ENCODE measurements at regions not wholly inside any gene's neighbourhood (a gene's known extent, or its start where the extent isn't known, plus 50 kb on each side); places are given as distances from the start of the nearest gene placed in this dataset.

DNA sequence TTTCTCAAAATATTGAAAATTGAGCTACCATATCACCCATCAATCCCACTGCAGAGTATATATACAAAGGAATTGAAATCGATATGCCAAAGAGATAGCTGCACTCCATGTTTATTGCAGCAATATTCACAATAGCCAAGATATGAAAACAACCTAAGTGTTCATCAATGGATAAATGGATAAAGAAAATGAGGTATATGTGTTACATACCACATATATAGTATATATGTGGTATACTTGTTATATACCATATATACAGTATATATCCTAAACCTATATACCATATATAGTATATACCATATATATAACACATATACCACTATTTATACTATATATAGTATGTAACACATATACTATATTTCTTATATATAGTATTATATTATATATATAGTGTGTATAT is 313.3 kb downstream of the ZNF608 start:
- DNase-seq (ENCODE audit: low read depth, low spot score): no peak

GRCh38 chr5:124421584-124421983 is 324.9 kb downstream of the ZNF608 start:
- DNase-seq (ENCODE audit: low read depth, low spot score): no peak

DNA sequence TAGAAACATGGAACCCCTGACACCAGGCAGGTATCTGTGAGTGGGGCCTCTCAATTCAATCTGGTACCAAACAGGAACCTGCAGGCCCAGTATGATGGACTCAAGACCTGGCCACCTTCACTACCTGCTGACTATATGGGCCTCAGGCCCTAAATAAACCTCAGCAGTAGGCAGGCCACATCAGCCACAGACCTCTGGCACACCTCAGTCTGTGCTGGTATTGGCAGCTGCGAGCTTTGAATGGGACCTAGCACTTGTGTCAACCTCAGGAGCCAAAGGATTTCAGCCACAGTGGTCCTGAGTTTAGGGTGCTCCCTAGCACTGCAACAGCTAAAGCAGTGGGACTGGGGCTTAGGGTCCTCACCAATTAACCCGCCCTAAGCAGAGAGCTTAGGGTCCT is 325.5 kb downstream of the ZNF608 start:
- no peak for DNase-seq (ENCODE audit: low read depth, low spot score)

GRCh38 chr5:124419531-124419930 is 326.9 kb downstream of the ZNF608 start:
- DNase-seq (ENCODE audit: low read depth, low spot score): no peak

DNA sequence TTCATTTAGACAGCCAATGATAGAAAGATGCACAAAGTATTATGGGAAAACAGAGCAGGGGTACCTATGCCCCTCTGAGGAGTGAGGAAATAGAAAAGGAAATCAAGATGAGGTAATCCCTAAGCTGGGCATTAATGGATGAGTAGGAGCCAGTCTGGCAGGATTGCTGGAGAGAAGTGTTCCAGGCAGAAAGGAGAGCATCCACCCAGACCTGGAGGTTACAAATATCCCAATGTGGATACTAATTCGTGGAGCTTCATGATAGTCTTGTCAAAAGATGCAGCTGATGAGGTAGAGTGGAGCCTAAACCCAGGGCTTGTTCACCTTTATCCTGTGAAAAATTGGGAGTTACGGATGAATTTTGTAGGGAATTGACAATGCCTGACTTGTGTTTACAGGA is 328.0 kb downstream of the ZNF608 start:
- DNase-seq (ENCODE audit: low read depth, low spot score): no peak

DNA sequence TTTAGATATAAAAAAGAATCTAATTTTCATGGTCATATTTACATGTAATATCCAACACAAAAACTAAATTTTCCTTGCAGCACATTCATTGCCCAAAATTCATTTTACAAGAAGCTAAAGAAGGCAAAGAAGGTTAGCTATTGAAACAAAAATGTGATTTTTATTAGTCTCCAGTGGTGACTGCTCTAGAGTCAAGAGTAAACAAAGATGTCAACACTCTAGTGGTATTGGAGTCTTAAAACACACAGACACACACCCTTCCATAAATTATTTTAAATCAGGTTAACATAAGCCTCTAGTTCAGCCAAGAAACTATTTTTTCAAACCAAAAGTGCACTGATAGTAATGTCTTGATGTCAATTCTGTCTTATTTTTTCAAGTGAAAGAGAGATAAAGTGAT is 329.2 kb downstream of the ZNF608 start:
- no peak for DNase-seq (ENCODE audit: low read depth, low spot score)

DNA sequence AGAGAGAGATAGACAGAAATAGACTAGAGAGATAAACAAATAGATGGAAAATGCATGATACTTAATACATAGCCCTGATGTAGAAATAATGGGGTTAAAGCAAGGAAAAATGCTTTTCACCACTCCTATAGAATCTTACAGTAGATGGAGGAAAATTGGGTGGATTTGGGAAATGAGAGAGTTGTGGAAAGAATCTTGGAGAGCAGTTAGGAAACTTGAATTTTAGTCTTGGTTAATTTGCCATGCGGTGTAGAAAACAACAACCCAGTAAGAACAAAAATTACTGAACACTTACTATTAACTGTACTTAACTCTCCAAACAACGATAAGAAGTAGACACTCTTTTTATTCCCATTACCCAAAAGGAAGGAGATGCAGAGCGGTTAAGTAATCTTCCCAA is 329.8 kb downstream of the ZNF608 start:
- DNase-seq (ENCODE audit: low read depth, low spot score): no peak

GRCh38 chr5:124414973-124415372 is 331.5 kb downstream of the ZNF608 start:
- DNase-seq (ENCODE audit: low read depth, low spot score): no peak

DNA sequence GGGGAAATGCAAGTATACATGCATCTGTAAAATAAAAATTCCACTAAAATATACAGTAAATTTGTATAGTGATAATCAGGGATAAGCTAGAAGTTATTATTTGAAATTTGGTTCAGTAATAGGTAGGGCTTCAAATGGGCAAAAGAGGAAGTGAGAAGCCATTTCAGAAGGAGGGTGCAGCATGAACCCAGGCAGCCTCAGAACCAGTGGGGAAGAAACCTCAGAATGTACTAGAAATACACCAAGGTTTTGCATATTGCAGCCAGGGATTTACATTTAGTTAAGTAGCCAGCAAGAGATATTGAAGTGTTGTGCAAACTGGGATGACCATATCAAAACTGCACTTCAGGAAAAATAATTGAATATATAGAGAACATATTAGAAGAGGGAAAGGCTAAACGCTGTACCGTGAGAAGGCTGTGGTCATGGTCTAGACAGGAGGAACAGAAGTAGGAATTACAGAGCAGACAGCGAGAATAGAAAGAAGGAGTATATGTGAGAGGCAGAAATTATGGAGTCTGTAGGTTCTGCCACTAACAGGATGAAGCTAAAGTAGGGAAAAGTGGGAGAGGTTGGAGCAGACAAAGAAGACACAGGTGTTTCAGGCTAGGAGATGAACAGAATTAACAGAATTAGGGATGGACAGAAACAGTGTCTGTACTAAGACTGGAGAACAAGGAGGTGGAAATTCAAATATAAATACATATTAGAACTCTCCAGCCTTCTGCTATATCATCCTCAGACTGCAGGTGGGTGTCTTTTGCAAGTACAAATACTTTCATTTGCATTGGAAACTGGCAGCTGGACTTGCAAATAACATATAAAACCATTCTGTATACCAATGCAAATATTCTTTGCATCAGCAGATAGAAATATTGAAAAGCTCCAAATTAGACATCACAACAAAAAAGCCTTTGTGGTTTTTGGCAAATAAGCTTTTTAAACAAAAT is 335.6 kb downstream of the ZNF608 start:
- peak; percentile 13 for DNase-seq (ENCODE audit: low read depth, low spot score)

DNA sequence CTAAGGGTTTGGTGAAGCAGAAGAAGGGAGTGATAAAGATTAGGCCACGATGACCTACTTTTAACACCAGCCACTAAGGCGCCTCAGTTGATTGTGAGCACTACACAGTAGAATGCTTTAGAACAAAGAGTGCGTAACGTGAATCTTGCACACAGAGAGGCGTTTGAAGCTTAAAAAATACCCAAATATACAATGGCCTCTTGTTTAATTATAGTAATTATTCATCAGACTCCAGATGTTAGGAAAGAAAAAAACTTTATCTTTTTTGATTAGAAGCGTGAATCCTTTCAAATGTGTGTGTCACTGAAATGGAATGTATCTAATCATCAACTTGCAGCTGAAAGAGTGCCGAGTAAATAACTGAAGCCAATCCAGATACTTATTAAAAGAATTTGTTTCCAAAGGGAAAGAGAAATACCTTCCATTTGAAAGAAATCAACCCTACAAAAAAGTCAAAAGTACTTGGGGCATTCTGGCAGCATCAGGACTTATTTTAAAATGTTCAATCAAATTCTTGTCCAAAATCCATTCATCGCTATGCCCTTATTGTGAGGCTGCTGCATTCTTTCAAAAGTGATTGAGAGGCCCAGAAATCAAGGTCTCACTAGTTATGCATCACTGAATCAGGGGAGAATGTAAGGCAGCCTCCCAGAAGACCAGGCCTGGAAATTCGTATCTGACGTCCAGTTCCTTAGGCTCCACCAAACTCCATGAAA is 337.5 kb downstream of the ZNF608 start:
- peak; percentile 76 for DNase-seq (ENCODE audit: low read depth, low spot score)

- no peak for DNase-seq (ENCODE audit: low read depth, low spot score)
These were observed 341.6 kb downstream of the ZNF608 start for GRCh38 chr5:124404796-124405195.

- DNase-seq (ENCODE audit: low read depth, low spot score): no peak
These were observed 343.2 kb downstream of the ZNF608 start for GRCh38 chr5:124403281-124403680.

GRCh38 chr5:124402144-124402581 is 344.3 kb downstream of the ZNF608 start:
- peak; percentile 58 for DNase-seq (ENCODE audit: low read depth, low spot score)

DNA sequence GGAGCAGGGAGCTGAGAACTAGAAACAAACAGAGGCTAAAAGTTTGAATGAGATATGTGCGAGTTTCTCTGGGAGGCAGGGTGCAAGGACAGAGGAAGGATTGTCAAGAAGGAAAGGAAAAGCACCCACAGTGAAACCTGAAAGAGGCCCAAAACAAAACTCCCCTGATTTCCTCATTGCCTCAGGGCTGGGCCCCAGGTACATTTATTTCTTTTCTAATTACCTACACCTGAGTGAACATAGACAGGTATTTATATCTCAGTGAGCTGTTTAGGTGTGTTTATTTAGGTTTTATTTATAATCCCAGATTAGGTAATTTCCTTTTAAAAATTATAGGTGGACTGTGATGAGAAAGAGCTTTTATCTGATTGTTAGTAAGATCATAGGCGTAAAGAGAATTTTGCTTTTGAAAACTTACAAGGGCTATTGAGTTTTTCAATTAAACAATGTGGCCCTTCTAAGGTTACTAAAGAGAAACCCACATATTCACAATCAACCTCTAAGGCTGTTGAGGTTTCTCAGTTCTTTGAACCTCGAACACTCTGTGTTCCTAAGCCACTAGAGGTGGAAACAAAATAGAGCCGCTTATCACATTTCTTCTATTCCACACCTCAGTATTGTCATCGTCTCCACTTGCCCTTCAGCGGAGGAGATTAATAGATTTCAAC is 344.8 kb downstream of the ZNF608 start:
- no peak for DNase-seq (ENCODE audit: low read depth, low spot score)

GRCh38 chr5:124399426-124399961 is 346.9 kb downstream of the ZNF608 start:
- DNase-seq (ENCODE audit: low read depth, low spot score): peak; percentile 63

GRCh38 chr5:124398460-124398859 is 348.0 kb downstream of the ZNF608 start:
- no peak for DNase-seq (ENCODE audit: low read depth, low spot score)

DNA sequence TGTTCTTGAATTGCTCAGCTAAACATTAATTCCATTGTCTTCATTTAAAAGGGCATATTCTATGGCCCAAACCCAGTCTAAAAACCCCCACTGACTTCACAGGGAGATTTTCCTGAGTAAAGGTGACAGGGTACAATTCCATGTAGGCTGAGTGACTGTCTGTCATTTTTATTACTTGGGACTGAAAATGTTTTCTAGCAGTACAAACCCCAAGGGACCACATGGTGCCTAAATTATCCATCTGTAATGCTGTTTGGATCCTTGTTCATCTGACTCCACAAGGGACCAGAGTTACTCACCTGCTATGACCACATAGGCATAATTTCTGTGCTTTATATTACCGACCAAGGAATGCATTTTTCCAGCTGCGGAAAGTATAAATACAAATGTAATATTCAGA is 349.1 kb downstream of the ZNF608 start:
- DNase-seq (ENCODE audit: low read depth, low spot score): no peak

DNA sequence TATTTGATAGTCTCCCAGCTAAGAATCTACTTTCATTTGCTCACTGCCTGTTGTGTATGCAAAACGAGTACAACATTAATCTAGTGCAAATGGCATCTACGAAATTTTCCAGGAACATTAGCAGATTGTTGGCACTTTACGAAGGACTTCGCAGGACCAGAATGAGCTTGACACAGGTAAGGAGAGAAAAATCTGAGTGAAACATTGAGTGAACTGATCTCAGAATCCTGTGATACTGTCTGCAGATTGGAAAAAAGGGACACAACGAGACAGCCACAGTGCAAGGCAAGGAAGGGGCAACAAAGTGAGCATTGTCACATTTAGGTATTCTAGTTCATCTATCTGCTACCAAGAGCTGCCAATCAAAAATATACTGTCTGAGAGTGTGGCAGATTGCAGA is 350.5 kb downstream of the ZNF608 start:
- no peak for DNase-seq (ENCODE audit: low read depth, low spot score)

DNA sequence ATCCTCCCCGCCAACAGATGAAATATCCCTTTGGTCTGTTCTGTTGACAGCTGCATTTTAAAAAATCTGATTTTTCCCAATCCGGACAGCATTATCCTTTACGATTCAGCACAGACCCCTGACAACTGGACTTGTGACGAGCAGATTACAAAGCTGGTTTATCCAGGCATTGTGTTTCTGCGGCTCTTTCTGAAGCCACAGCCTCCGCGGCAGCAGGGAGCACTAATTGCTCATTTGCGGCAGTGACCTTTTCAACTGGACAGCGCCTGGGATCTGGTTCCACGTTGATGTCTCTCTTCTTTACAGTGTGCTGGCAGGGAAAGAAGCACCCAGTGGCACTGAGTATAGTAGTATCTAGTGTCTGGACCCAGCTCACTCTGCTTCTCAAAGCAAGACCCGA is 351.2 kb downstream of the ZNF608 start:
- DNase-seq (ENCODE audit: low read depth, low spot score): peak; percentile 73

GRCh38 chr5:124394700-124395245 is 351.7 kb downstream of the ZNF608 start:
- no peak for DNase-seq (ENCODE audit: low read depth, low spot score)

DNA sequence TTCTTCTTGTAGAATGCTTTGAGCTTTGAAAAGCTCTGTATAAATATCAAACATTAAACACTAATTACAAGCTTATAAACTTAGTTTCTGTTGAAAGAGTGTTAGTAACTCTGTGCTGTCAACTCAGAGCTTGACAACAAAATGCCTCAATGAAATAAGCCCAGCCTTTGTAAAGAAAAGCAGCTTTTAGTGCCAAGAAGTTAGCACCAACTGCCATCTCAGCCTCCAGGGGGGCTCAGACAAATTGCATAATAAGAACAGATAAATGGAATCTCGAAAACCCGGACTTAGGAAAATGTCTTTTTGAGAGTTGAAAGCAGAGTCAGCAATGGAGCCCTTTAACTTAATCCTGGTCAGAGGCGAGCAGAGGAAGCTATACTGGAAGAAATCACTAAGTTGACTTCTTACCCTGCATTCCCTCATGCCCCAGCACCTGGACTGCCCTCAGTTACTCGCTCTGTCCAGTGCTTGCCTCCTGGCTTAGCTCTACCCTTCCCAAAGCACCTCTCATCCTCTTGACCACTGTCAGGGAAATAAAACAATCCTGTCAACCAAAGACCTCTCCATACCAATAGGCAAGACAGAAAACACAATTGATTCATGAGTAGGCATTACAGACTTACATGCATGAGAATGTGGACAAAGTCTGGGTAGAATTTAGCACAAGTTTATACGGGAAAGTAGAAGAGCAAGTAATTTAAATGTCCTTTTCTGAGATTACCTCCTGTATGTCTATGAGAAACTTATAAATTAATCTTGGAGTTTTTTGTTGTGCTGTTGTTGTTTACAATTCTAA is 352.7 kb downstream of the ZNF608 start:
- no peak for DNase-seq (ENCODE audit: low read depth, low spot score)

Measured in astrocyte of the hippocampus (primary cell).